Neuron (in vitro differentiated cells): ENCODE measurements at regions not wholly inside any gene's neighbourhood (a gene's known extent, or its start where the extent isn't known, plus 50 kb on each side); places are given as distances from the start of the nearest gene placed in this dataset.

Source experiments
- H2AFZ ChIP-seq: one replicate; pipeline ENCODE4 v1.6.1; 2013; ENCODE audit warnings: low read depth, mild to moderate bottlenecking, inconsistent platforms, low read length, moderate library complexity
- H3K27me3 ChIP-seq: one replicate; pipeline ENCODE4 v1.6.1; 2013; ENCODE audit warnings: low read length; ENCODE audit not compliant: insufficient read depth
- H3K36me3 ChIP-seq: one replicate; pipeline ENCODE4 v1.6.1; 2013; ENCODE audit warnings: low read length; ENCODE audit not compliant: insufficient read depth
- H3K4me1 ChIP-seq: one replicate; pipeline ENCODE4 v1.6.1; 2013; ENCODE audit warnings: low read length; ENCODE audit not compliant: insufficient read depth
- H3K4me3 ChIP-seq: 2 replicates; pipeline ENCODE4 v1.5.1; 2013; ENCODE audit warnings: mild to moderate bottlenecking, low read length, moderate library complexity
- H3K9me3 ChIP-seq: one replicate; pipeline ENCODE4 v1.6.1; 2013; ENCODE audit warnings: low read length

DNA sequence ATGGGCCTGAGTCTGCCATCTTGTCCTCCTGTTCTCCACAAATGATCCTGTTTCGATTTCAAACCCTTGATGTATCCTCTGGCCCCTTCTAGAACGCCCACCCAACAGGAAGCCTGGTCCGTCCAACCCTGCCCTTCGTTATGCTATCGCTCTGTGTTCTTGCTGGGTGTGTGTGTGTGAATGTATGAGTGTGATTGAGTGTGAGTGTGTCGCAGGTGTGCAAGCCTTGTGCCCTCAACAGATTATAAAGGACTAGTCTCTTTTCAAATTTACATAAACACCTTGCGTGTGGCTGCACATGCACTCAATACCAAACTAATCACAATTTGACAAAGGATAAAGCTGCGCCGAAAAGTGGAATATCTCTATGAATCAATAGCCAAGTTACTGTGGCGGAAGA, 149.5 kb upstream of the SALL3 start:
- Histone ChIP-seq H2AFZ (no peak overlapping the region), H3K27me3 (peaks cover 4% of the 10 kb centered on the region), H3K9me3 (no peaks in the 10 kb centered on the region), H3K36me3 (no peaks in the 10 kb centered on the region), H3K4me3 (no peak overlapping the region), H3K4me1 (peaks cover 3% of the 10 kb centered on the region)

DNA sequence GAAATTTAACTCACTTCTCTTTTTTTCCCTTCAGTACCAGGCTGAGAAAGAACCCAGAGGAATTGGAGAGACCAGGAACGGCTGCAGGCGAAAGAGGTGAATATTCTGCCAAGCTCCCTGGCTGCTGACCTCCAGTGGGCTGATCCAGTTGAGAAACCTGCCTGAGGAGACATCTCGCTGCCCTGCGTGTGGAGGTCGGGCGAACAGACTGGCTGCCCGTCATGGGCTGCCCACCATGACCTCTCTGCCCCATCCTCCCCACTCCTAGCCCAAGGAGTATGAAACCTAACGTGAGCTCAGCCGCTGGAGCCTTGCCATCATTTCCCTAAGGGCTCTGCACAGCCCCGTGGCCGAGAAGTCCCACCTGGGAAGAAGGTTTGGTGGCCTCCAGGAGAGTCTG, 148.8 kb upstream of the SALL3 start:
- Histone ChIP-seq H2AFZ (no peak overlapping the region), H3K4me1 (peaks cover 3% of the 10 kb centered on the region), H3K27me3 (peaks cover 4% of the 10 kb centered on the region), H3K36me3 (no peaks in the 10 kb centered on the region), H3K9me3 (no peaks in the 10 kb centered on the region), H3K4me3 (no peak overlapping the region)

DNA sequence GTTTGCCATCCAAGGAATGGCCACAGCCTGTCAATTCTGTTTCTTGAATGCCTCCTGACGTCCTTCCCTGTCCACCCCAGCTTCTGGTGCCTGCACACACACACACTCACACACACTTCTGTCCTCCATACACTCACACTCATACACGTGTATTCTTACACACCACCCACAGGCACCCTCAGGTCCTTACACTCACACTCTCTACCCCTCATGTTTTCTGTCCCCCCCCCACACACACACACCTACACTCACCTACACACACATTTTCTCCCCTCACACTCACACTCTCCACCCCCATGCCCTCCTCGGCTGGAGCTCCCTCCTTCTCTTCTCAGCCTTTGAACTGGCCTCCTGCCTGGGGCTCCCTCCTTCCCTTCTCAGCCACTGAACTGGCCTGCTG, 148.0 kb upstream of the SALL3 start:
- H3K27me3 ChIP-seq: peaks cover 4% of the 10 kb centered on the region
- H2AFZ ChIP-seq: no peak overlapping the region
- no peaks in the 10 kb centered on the region for H3K9me3 ChIP-seq
- H3K4me3 ChIP-seq: no peak overlapping the region
- H3K36me3 ChIP-seq: no peaks in the 10 kb centered on the region
- peaks cover 3% of the 10 kb centered on the region for H3K4me1 ChIP-seq

DNA sequence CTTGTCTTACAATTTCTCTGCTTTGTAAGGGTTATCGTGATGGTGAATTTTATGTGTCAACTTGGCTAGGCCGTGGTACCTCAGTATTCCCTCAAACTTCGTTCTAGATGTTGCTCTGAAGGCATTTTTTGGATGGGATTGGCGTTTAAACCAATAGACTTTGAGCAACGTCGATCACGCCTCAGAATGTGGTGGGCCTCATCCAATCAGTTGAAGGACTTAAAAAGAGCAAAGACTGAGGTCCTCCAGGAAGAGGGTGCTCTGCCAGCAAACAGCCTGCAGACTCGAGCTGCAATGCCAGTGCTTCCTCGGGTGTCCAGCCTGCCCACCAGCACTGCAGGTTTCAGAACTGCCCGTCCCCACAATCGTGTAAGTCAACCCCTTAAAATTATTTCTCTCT, 145.8 kb upstream of the SALL3 start:
- Histone ChIP-seq H3K27me3 (peaks cover 4% of the 10 kb centered on the region), H2AFZ (no peak overlapping the region), H3K36me3 (no peaks in the 10 kb centered on the region), H3K9me3 (no peaks in the 10 kb centered on the region), H3K4me1 (no peaks in the 10 kb centered on the region), H3K4me3 (no peak overlapping the region)

DNA sequence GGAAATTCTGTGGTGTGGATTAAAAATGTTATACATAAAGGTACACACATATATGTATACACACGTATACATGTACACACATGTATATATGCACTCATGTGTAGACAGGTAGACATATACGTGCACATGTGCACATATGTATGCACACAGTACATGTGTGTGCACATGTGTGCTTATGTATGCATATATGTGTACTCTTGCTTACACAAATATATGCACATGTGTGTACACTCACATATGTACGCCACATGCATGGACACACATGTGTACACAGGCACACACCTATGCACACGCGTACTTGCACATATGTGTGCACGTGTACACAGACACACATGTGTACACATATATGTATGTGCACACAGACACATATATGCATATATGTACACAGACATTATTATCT, 142.8 kb upstream of the SALL3 start:
- Histone ChIP-seq H3K36me3 (no peaks in the 10 kb centered on the region), H3K4me1 (no peaks in the 10 kb centered on the region), H3K27me3 (no peaks in the 10 kb centered on the region), H3K4me3 (no peak overlapping the region), H3K9me3 (no peaks in the 10 kb centered on the region), H2AFZ (no peak overlapping the region)

DNA sequence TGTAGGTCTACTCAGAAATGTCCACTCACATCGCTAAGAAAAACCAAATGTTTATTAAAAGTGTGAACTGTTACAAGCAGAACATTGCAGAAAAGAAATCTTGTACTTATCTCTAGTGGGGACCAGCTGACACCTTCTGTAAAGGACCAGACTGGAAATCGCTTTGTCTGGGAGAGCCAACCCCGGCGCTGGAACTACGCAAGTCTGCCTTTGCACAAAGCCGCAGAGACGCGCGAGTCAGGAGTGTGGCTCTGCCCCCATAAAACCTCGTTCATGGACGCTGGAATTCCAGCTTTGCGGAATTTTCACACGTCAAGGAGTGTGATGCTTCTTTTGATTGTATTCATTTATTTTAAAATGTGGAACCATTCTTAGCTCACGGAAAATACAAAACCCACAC, 141.9 kb upstream of the SALL3 start:
- H2AFZ ChIP-seq: no peak overlapping the region
- H3K36me3 ChIP-seq: no peaks in the 10 kb centered on the region
- no peaks in the 10 kb centered on the region for H3K4me1 ChIP-seq
- no peaks in the 10 kb centered on the region for H3K27me3 ChIP-seq
- no peaks in the 10 kb centered on the region for H3K9me3 ChIP-seq
- H3K4me3 ChIP-seq: no peak overlapping the region

DNA sequence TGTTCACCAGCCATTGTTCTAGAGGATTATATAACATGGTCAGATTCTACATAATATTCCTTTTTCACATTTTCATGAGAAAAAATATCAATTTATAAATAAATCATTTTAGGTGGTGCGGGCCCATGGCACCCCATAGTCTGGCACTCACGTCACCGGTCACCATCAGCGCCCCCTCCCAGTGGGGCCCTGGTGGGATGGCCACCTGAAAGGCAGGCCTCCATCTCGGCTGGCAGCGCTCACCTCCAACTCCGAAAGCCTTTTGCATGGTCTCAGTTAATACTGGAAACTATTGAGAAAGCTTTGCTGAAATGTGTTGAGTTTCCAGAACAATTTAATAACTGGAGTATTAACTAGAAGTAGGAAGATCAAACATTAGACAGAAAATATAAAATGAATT, 141.4 kb upstream of the SALL3 start:
- H3K36me3 ChIP-seq: no peaks in the 10 kb centered on the region
- no peaks in the 10 kb centered on the region for H3K9me3 ChIP-seq
- H3K27me3 ChIP-seq: no peaks in the 10 kb centered on the region
- no peaks in the 10 kb centered on the region for H3K4me1 ChIP-seq
- no peak overlapping the region for H3K4me3 ChIP-seq
- no peak overlapping the region for H2AFZ ChIP-seq

DNA sequence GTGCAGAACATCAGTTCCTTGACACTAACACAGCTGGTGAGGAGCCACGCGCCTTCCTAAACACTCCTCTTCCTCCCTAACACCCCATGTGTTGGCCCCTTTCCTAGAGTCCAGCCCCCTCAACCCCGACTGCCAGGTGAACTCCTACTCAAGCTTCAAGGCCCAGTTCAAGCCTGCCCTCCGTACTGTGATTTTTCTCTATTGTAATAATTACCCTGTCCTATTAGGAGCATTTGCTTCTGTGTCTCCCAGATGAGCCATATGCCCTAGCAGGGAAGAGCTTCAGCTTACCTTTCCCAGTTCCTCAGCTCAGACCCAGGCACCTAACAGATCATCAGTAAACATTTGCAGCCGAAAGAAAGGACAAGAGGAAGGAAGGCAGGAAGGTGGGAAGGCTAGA, 130.6 kb upstream of the SALL3 start:
- Histone ChIP-seq H3K9me3 (no peaks in the 10 kb centered on the region), H2AFZ (no peak overlapping the region), H3K27me3 (no peaks in the 10 kb centered on the region), H3K36me3 (no peaks in the 10 kb centered on the region), H3K4me1 (no peaks in the 10 kb centered on the region), H3K4me3 (no peak overlapping the region)

DNA sequence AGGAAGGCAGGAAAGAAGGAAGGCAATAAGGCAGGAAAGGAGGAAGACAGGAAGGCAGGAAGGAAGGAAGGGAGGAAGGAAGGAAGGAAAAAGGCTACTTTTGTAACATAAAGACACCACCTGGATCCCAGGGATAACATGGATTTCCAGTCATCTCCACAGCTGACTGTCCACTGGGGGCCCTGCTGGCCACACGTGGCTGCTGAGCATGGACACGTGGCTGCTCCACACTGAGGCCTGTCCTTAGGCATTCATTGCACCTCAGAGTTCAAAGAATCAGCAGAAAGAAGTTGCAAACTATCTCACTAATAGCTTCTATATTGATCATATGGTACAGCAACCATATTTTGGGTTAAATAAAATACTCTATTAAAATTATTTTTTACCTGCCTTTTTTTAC, 130.2 kb upstream of the SALL3 start:
- Histone ChIP-seq H3K27me3 (no peaks in the 10 kb centered on the region), H3K4me3 (no peak overlapping the region), H3K4me1 (no peaks in the 10 kb centered on the region), H2AFZ (no peak overlapping the region), H3K36me3 (no peaks in the 10 kb centered on the region), H3K9me3 (no peaks in the 10 kb centered on the region)

DNA sequence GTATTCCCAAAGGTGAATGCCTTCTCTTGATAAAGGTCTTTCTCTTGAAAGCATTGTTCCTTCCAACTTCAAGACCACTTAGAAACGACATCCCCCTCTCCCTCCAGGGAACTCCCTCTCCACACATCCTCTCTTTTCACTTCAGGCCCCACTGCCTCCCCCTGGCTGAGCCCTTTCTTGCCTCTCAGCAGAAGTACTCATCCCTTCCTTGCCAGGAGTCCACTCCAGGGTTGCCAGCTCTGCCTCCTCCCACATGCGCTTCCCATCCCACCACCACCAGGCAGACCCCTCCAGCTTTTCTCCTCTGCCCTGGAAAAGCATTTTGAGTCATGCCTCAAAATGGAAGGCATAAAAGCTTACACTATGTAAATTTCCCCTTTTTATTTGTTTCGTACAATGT, 126.3 kb upstream of the SALL3 start:
- Histone ChIP-seq H3K27me3 (no peaks in the 10 kb centered on the region), H2AFZ (no peak overlapping the region), H3K9me3 (no peaks in the 10 kb centered on the region), H3K4me3 (no peak overlapping the region), H3K36me3 (no peaks in the 10 kb centered on the region), H3K4me1 (no peaks in the 10 kb centered on the region)

DNA sequence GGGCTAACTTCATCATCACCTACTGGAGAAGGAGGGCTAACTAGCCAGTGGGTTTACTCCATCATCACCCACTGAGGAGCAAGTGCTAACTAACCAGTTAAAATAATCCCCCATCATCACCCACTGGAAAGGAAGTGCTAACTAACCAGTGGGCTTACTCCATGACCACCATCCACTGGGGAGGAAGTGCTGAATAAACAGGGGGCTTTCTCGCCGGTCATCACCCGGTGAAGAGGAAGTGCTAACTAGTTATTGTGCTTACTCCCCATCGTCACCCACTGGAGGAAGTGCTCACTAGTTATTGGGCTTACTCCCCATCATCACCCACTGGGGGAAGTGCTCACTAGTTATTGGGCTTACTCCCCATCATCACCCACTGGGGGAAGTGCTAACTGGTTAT, 124.4 kb upstream of the SALL3 start:
- no peak overlapping the region for H2AFZ ChIP-seq
- no peak overlapping the region for H3K4me3 ChIP-seq
- no peaks in the 10 kb centered on the region for H3K4me1 ChIP-seq
- no peaks in the 10 kb centered on the region for H3K27me3 ChIP-seq
- H3K36me3 ChIP-seq: no peaks in the 10 kb centered on the region
- no peaks in the 10 kb centered on the region for H3K9me3 ChIP-seq

DNA sequence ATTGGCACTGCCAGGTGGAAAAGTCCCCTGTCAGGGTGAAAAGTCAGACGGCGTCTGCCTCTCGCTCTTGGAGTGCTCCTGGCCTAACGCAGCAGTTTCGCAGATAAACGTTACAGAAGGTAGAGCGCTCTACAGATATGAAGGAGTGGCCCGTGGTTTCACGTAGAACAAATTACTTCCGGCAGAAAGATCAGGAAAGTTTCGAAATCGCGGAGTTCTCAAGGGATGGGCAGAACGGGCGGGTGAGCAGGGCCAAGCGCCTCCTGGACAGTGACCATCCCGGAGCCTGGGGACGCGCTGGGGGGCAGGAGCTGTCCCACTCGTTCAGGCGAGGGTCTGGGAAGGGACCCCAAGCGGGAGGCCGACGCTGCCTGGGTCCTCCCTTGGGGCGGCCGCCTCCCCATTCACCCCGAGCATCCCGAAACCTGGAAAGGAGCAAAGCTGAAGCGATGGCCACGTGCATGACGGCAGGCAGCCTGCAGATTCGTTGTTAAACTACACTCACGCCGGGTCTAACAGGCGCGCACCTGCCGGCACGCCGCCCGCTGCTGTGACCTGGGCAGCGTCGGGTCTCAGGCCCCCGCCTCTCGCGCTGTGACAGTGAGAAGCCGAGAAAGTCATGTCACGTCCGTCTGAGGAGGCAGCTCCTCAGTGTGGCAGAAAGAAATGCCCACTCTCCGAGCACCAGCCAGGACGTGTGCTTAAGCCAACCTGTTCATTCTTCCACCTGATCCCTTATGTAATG, 122.9 kb upstream of the SALL3 start:
- Histone ChIP-seq H3K9me3 (no peaks in the 10 kb centered on the region), H3K4me3 (no peak overlapping the region), H3K4me1 (no peaks in the 10 kb centered on the region), H3K27me3 (peaks cover 3% of the 10 kb centered on the region), H3K36me3 (no peaks in the 10 kb centered on the region), H2AFZ (no peak overlapping the region)

DNA sequence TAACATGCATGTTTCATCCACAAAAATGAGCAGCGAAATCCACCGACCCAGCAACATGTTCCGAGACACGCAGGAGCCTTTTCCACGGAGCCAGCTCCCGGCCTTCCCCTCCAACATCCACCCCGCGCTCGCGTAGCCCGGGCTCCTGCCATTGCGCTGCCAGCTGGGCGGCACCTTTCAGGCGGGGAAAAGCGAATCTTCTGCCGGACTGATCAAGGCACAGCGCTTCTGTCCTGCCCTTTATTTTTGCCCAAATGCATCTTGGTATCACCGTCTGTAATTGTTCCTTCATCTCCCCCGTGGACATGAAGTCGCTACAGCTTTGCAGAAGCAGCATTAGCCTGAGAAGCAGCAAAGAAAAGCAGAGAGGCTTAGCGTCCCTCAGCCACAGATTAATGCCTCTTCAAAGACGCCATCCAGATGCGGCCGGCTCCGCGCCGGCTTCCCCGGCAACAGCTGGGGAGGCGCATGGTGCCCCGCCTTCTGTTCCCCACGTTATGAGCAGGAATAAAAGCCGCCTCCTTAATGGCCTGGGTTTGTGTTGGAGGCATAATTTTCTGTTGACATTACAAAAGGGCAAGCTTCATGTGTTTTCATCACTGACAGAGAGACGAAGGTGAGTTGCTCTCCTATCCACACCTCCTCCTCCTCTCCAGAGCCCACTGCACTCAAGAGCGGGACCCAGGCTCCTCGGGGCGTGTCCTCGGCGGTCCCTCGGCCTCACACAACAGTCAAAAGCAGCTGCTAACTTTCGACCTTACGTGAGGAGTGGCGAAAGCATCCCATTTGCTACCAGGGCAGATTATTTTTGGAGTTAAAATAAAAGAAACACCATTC, 122.1 kb upstream of the SALL3 start:
- no peaks in the 10 kb centered on the region for H3K36me3 ChIP-seq
- no peaks in the 10 kb centered on the region for H3K4me1 ChIP-seq
- H3K27me3 ChIP-seq: peaks cover 3% of the 10 kb centered on the region
- no peak overlapping the region for H2AFZ ChIP-seq
- no peak overlapping the region for H3K4me3 ChIP-seq
- no peaks in the 10 kb centered on the region for H3K9me3 ChIP-seq
